ENCODE measurements at regions not wholly inside any gene's neighbourhood (a gene's known extent, or its start where the extent isn't known, plus 50 kb on each side); places are given as distances from the start of the nearest gene placed in this dataset.
A peak's percentile ranks its signal among the peaks of the same experiment; 100 is the strongest.

GRCh38 chr6:130314271-130314670, 51.5 kb upstream of the TMEM200A start:
- no peak for DNase-seq

- DNase-seq = no peak
These were observed 52.6 kb upstream of the TMEM200A start for GRCh38 chr6:130313206-130313605.

DNA sequence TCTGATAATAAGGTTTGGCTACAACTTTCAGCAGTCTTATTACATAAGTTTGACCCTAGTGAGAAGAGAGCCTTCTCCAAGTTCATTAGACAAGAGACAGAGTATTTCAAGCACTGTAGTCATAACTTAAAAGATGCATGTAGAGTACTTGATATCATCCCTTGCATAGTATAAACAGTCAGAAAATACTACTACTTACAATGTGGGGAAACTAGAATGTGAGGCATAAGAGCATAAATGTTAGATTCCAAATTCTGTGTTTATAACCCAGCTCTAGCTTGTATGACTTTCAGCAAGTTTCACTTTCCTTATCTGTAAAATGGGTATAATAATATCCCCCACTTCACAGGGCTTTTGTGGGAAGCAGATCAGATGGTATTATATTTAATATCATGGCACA, 56.8 kb upstream of the TMEM200A start:
- DNase-seq = no peak

DNA sequence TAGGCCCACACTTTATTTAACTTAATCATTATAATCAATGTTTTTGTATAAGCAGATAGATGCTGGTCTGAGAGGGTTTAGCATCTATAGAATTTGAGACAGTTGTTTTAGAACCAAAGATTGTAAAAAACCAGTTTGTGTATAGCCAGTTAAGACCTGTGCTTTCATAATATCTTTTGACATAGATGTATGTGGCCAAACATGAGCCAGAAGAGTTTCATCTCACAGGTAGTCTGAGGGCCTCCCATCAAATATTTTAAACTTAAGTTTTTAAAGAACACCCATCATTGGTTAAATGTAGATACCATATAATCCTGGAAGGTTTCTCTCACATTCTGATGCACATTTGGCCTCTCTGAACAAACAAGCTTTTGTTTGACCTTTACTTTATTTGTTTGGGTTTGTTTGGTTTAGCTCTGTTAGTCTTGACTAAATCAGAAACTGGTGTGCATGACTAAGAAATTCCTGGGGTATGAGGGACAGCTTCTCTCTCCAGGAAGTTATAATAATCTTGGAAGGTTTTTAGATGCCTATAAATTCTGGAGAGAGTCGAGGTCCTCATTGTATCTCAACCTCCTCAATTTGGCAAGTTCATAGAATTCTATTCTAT, 58.0 kb upstream of the TMEM200A start:
- DNase-seq = no peak

DNA sequence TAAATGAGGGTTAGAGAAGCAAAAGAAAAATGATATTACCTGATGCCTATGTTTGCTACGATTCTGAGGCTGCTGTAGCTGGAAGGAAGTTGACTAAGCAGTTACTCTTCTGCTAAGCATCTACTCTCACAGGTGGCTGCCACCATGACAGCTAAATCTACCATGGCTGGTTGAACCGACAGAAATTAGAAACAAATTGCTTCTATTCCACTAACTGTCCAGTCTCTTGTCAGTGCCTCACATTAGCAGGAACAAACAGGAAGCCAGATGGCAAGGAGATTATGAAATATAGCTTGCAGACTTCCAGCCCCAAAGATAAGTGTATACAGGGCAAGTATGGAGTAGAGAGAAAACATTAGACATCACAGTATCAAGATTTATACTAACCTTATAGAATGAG, 59.4 kb upstream of the TMEM200A start:
- DNase-seq = no peak

- DNase-seq = no peak
These were observed 62.4 kb upstream of the TMEM200A start for GRCh38 chr6:130303431-130303830.

DNA sequence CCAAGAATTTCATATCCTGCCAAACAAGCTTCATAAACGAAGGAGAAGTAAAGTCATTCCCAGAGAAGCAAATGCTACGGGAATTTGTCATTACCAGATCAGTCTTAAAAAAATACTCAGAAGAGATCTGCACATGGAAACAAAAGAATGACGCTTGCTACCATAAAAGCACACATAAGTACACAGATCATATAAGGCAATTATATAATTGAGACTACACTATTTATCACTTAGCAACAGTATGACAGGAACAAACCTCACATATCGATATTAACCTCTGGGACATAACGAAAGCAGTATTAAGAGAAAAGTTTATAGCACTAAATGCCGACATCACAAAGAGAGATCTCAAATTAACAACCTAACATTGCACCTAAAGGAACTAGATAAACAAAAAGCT, 67.6 kb upstream of the TMEM200A start:
- DNase-seq = no peak

GRCh38 chr6:130296854-130297253, 69.0 kb upstream of the TMEM200A start:
- no peak for DNase-seq

- DNase-seq = peak; percentile 10
These were observed 71.0 kb upstream of the SAMD3 start for GRCh38 chr6:130293800-130294199.

DNA sequence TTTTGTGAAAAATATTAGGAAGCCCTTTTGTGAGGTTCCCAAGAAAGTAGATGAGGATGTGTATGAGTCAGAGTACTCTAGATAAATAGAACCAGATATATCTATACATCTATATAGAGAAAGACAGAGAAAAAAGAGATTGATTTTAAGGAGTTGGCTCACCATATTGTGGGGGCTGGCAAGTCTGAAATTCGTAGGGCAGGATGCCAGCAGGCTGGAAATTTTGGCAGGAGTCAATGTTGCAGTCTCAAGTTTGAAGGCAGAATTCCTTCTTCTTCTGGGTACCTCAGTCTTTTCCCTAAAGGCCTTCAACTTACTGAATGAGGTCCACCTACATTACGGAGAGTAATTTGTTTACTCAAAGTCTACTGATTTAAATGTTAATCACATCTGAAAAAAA, 65.3 kb upstream of the SAMD3 start:
- no peak for DNase-seq

DNA sequence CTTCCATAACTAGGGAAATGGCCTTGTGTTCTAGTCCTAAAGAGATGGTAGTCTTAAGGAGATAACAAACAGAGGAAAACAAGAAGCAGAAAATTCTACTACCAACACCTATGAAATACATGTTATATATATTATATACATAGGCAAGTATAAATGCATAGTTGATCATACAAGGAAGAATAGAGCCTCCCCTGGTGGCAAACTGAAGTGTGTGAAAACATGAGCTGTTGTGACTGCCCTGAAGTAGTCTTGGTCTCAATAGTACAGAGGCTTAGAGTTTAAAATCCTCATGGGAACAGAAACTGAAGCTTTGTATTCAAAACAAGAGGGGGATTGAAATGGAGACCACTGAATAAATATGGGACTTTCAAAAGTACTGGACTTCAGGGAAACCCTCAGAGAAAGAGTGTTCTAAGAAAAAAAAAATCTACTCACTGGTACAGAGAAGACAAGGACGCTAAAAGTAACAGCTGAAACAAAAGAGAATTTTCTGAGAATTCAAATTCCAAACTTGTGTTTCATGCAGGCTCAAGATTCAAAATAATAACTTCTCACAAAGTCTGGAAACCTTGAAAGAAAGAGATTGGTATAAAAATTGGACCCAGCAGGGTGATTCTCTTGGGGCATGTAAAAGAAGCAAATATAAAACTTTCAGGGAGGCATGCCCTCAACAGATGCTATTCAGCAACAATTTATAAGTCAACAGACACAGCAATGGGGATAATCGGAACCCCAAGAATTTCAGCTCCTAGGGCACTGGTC, 59.7 kb upstream of the SAMD3 start:
- no peak for DNase-seq

GRCh38 chr6:130276507-130276906, 53.8 kb upstream of the SAMD3 start:
- no peak for DNase-seq

GRCh38 chr6:130274007-130274406, 51.3 kb upstream of the SAMD3 start:
- DNase-seq = no peak

All from stimulated activated CD4-positive, alpha-beta T cell treated with anti-CD3 and anti-CD28 coated beads, Interleukin-12 subunit alpha, Interleukin-12 subunit beta, amount 100 ng/mL, for 4 hours (primary cell).